ENCODE measurements at regions not wholly inside any gene's neighbourhood (a gene's known extent, or its start where the extent isn't known, plus 50 kb on each side); places are given as distances from the start of the nearest gene placed in this dataset.
A peak's percentile ranks its signal among the peaks of the same experiment; 100 is the strongest.

DNA sequence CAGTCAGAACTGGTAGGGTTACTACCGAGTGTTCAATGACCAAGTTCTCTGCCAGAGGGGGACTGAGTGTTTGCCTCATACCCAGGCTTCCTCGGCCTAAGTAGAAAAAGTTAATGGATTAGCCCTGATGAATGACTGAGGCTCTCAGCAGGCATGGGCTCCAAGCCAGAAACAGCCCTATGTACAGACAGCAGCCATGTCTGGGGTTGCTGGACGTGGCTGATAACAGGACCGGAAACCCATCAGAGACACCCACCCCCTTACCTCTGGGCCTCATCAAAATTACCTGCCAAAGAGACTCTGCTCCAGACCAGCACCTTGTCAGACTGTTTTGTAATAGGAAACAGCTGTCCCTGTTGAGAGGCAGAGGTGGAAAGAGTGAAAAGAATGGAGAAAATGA lies 351.4 kb downstream of the ETS1 start:
- ATAC-seq (no peak), DNase-seq (no peak)
- Mint-ChIP-seq H3K4me1 (ENCODE audit: low read depth) (peaks cover 43% of the 10 kb centered on the region), H3K27me3 (ENCODE audit: low read depth) (no peaks in the 10 kb centered on the region), H3K4me3 (no peak overlapping the region), H3K36me3 (ENCODE audit: insufficient read depth) (no peaks in the 10 kb centered on the region), H3K9me3 (no peaks in the 10 kb centered on the region)

DNA sequence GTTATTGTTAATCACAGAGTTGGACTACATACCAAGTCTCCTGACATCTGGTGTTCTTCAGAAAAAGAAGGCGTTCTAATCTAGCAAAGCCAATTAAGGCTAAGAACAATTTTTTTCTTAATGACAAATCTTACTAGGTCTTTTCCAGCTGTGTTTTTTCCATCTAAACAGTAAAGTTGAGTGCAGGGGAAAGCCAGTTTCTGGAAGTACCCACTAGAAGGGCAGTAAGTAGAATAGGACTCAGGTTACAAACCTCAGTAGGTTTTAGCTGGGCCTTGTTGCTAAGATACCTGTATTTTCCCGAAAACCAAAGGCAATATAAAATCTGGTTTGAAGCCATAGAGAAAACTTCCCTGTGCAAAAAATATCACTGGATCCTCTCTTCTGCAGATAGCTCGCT lies 351.9 kb downstream of the ETS1 start:
- H3K4me1 Mint-ChIP-seq (ENCODE audit: low read depth), result peaks cover 43% of the 10 kb centered on the region

GRCh38 chr11:128234143-128234542 lies 353.2 kb downstream of the ETS1 start:
- no peak for DNase-seq
- Mint-ChIP-seq H3K4me1 (ENCODE audit: low read depth) (peaks cover 46% of the 10 kb centered on the region), H3K36me3 (ENCODE audit: insufficient read depth) (no peaks in the 10 kb centered on the region), H3K27me3 (ENCODE audit: low read depth) (no peaks in the 10 kb centered on the region), H3K4me3 (no peak overlapping the region), H3K9me3 (no peaks in the 10 kb centered on the region)
- ATAC-seq, result no peak

More for the DNA sequence above, 351.9 kb downstream of the ETS1 start:
- no peaks in the 10 kb centered on the region for H3K36me3 Mint-ChIP-seq (ENCODE audit: insufficient read depth)
- no peak for ATAC-seq
- no peaks in the 10 kb centered on the region for H3K27me3 Mint-ChIP-seq (ENCODE audit: low read depth)
- H3K4me3 Mint-ChIP-seq, result no peak overlapping the region
- no peaks in the 10 kb centered on the region for H3K9me3 Mint-ChIP-seq
- no peak for DNase-seq

DNA sequence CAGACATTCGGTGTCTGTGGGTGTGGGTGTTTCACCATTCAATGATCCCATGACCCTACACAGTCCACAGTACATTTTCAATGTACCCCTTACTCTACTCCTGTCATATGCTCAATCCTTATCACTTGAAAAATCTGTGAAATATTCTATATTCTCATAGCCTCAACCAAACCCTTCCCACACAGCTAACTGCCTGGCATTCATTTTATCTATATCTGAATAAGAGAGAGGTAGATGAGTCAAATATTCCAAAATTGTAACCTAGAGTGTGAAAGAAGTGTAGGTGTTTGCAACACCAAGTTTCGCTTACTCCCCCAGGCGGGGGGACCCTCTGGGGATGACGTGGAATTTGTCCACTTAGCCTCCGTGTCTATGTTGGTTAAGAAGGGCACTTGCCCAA lies 354.8 kb downstream of the ETS1 start:
- DNase-seq, result no peak
- peaks cover 3% of the 10 kb centered on the region for H3K9me3 Mint-ChIP-seq
- no peaks in the 10 kb centered on the region for H3K27me3 Mint-ChIP-seq (ENCODE audit: low read depth)
- no peak overlapping the region for H3K4me3 Mint-ChIP-seq
- ATAC-seq, result peak; percentile 70 to 77
- H3K36me3 Mint-ChIP-seq (ENCODE audit: insufficient read depth), result no peaks in the 10 kb centered on the region
- peaks cover 41% of the 10 kb centered on the region for H3K4me1 Mint-ChIP-seq (ENCODE audit: low read depth)

GRCh38 chr11:128231845-128232410 lies 355.4 kb downstream of the ETS1 start:
- DNase-seq (no peak), ATAC-seq (peak; percentile 53 to 56)
- Mint-ChIP-seq H3K36me3 (ENCODE audit: insufficient read depth) (no peaks in the 10 kb centered on the region), H3K27me3 (ENCODE audit: low read depth) (no peaks in the 10 kb centered on the region), H3K9me3 (peaks cover 3% of the 10 kb centered on the region), H3K4me1 (ENCODE audit: low read depth) (peaks cover 42% of the 10 kb centered on the region), H3K4me3 (no peak overlapping the region)

DNA sequence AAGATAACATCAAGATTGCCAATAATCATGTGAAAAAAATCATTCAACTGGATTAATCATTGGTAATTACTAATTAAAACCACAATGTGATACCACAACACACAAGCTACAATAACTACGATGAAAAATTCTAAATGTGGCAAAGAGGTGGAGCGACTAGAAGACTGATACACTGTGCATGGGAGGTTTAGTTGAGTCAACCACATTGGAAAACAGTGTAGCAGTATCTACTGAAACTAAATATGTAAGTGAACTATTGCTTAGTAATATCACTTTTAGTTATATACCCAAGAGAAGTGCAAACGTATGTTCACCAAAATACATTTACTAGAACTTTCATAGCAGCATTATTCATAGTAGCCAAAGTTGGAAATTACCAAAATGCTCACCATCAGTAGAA lies 359.9 kb downstream of the ETS1 start:
- H3K4me3 Mint-ChIP-seq, result no peak overlapping the region
- peaks cover 3% of the 10 kb centered on the region for H3K9me3 Mint-ChIP-seq
- ATAC-seq (peak; percentile 78 to 79), DNase-seq (no peak)
- H3K27me3 Mint-ChIP-seq (ENCODE audit: low read depth), result no peaks in the 10 kb centered on the region
- peaks cover 42% of the 10 kb centered on the region for H3K4me1 Mint-ChIP-seq (ENCODE audit: low read depth)
- H3K36me3 Mint-ChIP-seq (ENCODE audit: insufficient read depth), result no peaks in the 10 kb centered on the region

DNA sequence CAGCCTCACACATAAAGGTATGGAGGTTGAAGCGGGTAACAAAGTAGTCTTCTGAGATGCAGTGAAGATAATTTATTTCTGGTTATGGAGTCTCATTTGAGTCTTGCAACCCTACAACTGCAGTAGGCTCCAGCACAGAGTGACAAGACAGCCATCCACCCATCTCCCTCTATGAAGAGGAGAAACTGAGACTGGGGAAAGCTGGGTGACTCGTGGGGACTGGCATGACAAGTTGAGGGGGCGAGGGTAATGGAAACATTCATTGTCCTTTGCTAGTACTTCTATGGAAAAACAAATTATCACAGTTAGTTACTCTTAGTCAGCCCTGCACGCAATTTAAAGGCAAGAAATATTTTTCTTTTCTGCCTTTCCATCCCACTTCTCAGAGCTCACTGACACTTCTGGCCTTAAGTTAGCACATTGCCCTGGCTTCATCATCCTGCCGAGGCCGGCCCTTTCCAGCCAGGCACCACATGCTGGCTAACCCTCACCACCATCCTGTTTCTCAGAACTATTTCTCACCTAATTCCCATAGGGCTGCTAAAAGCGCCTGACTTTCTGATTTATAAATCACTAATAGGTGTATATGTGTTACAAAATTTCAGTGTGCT lies 361.1 kb downstream of the ETS1 start:
- DNase-seq, result no peak
- H3K27me3 Mint-ChIP-seq (ENCODE audit: low read depth), result no peaks in the 10 kb centered on the region

GRCh38 chr11:128222245-128222884 lies 365.0 kb downstream of the ETS1 start:
- no peaks in the 10 kb centered on the region for H3K36me3 Mint-ChIP-seq (ENCODE audit: insufficient read depth)
- H3K4me3 Mint-ChIP-seq, result no peak overlapping the region
- peaks cover 10% of the 10 kb centered on the region for H3K4me1 Mint-ChIP-seq (ENCODE audit: low read depth)

More for the DNA sequence above, 361.1 kb downstream of the ETS1 start:
- ATAC-seq, result peak; percentile 70 to 76
- Mint-ChIP-seq H3K4me1 (ENCODE audit: low read depth) (peaks cover 31% of the 10 kb centered on the region), H3K4me3 (no peak overlapping the region), H3K36me3 (ENCODE audit: insufficient read depth) (no peaks in the 10 kb centered on the region), H3K9me3 (peaks cover 3% of the 10 kb centered on the region)

GRCh38 chr11:128219731-128220120 lies 367.6 kb downstream of the ETS1 start:
- H3K36me3 Mint-ChIP-seq (ENCODE audit: insufficient read depth), result no peaks in the 10 kb centered on the region
- no peak overlapping the region for H3K4me3 Mint-ChIP-seq
- no peak for DNase-seq
- H3K4me1 Mint-ChIP-seq (ENCODE audit: low read depth), result peaks cover 2% of the 10 kb centered on the region
- ATAC-seq, result no peak
- H3K9me3 Mint-ChIP-seq, result no peaks in the 10 kb centered on the region
- H3K27me3 Mint-ChIP-seq (ENCODE audit: low read depth), result no peaks in the 10 kb centered on the region

More at GRCh38 chr11:128222245-128222884, 365.0 kb downstream of the ETS1 start:
- DNase-seq, result no peak
- Mint-ChIP-seq H3K27me3 (ENCODE audit: low read depth) (no peaks in the 10 kb centered on the region), H3K9me3 (no peaks in the 10 kb centered on the region)
- ATAC-seq, result no peak

DNA sequence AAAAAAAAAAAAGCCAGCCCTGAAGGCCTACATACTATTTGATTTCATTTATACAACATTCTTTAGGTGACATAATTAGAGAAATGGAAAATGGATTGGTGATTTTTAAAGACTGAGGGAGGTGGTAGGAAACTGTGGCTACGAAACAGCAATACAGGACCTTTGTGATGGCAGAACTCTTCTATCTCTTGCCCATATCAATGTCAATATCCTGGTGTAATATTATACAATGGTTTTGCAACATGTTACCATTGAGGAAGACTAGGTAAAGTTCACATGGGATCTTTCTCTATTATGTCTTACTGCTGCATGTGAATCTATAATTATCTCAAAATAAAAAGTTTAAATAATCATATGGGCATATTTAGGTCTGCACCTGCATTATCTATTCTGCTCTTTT lies 371.2 kb downstream of the ETS1 start:
- DNase-seq (no peak), ATAC-seq (no peak)
- Mint-ChIP-seq H3K27me3 (ENCODE audit: low read depth) (no peaks in the 10 kb centered on the region), H3K36me3 (ENCODE audit: insufficient read depth) (no peaks in the 10 kb centered on the region), H3K9me3 (no peaks in the 10 kb centered on the region), H3K4me3 (no peak overlapping the region), H3K4me1 (ENCODE audit: low read depth) (no peaks in the 10 kb centered on the region)

- Mint-ChIP-seq H3K4me1 (ENCODE audit: low read depth) (no peaks in the 10 kb centered on the region), H3K9me3 (no peaks in the 10 kb centered on the region), H3K4me3 (no peak overlapping the region), H3K27me3 (ENCODE audit: low read depth) (no peaks in the 10 kb centered on the region), H3K36me3 (ENCODE audit: insufficient read depth) (no peaks in the 10 kb centered on the region)
- ATAC-seq (no peak), DNase-seq (no peak)
Observed at GRCh38 chr11:128215238-128215882, 372.0 kb downstream of the ETS1 start.

- no peaks in the 10 kb centered on the region for H3K36me3 Mint-ChIP-seq (ENCODE audit: insufficient read depth)
- no peaks in the 10 kb centered on the region for H3K9me3 Mint-ChIP-seq
- ATAC-seq (no peak), DNase-seq (no peak)
- H3K4me1 Mint-ChIP-seq (ENCODE audit: low read depth), result no peaks in the 10 kb centered on the region
- no peaks in the 10 kb centered on the region for H3K27me3 Mint-ChIP-seq (ENCODE audit: low read depth)
- no peak overlapping the region for H3K4me3 Mint-ChIP-seq
Observed at GRCh38 chr11:128214263-128214662, 373.1 kb downstream of the ETS1 start.

DNA sequence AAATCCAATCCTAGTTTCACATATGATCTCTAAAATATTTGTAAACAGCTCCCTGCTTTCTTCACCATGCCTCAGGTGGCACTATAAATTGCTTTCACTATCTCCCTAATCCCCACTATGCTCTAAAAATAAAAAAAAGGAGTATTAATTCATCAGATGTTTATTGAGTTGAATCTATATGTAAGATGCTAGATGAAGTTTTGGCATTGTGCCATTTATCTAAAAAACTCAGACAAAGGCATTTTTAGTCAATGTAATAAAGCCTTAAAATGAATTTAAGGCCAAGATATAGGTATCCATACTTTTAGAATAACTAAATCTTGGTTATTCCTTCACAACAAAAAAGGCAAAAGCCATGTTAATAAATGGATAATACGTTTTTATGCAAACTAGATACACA lies 373.9 kb downstream of the ETS1 start:
- Mint-ChIP-seq H3K27me3 (ENCODE audit: low read depth) (no peaks in the 10 kb centered on the region), H3K4me3 (no peak overlapping the region), H3K36me3 (ENCODE audit: insufficient read depth) (no peaks in the 10 kb centered on the region), H3K4me1 (ENCODE audit: low read depth) (no peaks in the 10 kb centered on the region), H3K9me3 (no peaks in the 10 kb centered on the region)
- ATAC-seq, result no peak
- no peak for DNase-seq

- no peak overlapping the region for H3K4me3 Mint-ChIP-seq
- DNase-seq, result no peak
- no peak for ATAC-seq
Observed at GRCh38 chr11:128212324-128212723, 375.0 kb downstream of the ETS1 start.

More at GRCh38 chr11:128212324-128212723, 375.0 kb downstream of the ETS1 start:
- Mint-ChIP-seq H3K4me1 (ENCODE audit: low read depth) (no peaks in the 10 kb centered on the region), H3K9me3 (no peaks in the 10 kb centered on the region), H3K27me3 (ENCODE audit: low read depth) (no peaks in the 10 kb centered on the region), H3K36me3 (ENCODE audit: insufficient read depth) (no peaks in the 10 kb centered on the region)
